IMR-90 (cell line): ENCODE measurements at regions not wholly inside any gene's neighbourhood (a gene's known extent, or its start where the extent isn't known, plus 50 kb on each side); places are given as distances from the start of the nearest gene placed in this dataset.

Source experiments
- ATAC-seq: fragments of 200-7000 bp; cut with Tn5 transposase; 2 replicates; pipeline ENCODE4 v1.9.1; 2020; ENCODE audit warnings: low read depth, mild to moderate bottlenecking, moderate library complexity
- BruUV-seq: library from RNA; stranded (reverse); fragments of 400-500 nt; replicated peaks from 2 replicates; lab custom pipeline; 2021; lab: Mats Ljungman, UMichigan
- CTCF ChIA-PET: fragments of 300-600 bp; formaldehyde crosslinking; extraction: SDS; loops from one replicate; lab custom pipeline; 2021; ENCODE audit warnings: antibody characterized with exemption; lab: Yijun Ruan, JAX
- POLR2A ChIA-PET: fragments of 300-600 bp; sonication (Branson Sonifier 250); formaldehyde crosslinking; loops from one replicate; lab custom pipeline; 2022; ENCODE audit warnings: antibody characterized with exemption; ENCODE audit not compliant: unreplicated experiment; lab: Charles Lee
- DNase-seq: peaks from one replicate; pipeline ENCODE4 v3.0.0; 2013
- H2AFZ ChIP-seq: replicated peaks from 2 replicates; pipeline ENCODE3; 2013; ENCODE audit warnings: low read length, mild to moderate bottlenecking; ENCODE audit not compliant: poor library complexity
- H2AK5ac ChIP-seq: 2 replicates; pipeline ENCODE4 v1.6.1; 2013; ENCODE audit warnings: low read depth, low read length, inconsistent platforms
- H2AK9ac ChIP-seq: replicated peaks from 2 replicates; pipeline ENCODE3; 2013; ENCODE audit warnings: mild to moderate bottlenecking, low read depth, low read length, moderate library complexity; ENCODE audit not compliant: poor library complexity
- H2BK120ac ChIP-seq: 2 replicates; pipeline ENCODE4 v1.6.1; 2013; ENCODE audit warnings: low read depth, low read length, inconsistent platforms
- H2BK15ac ChIP-seq: 3 replicates; pipeline ENCODE4 v1.6.1; 2013; ENCODE audit warnings: low read depth, low read length, inconsistent platforms
- H2BK20ac ChIP-seq: 2 replicates; pipeline ENCODE4 v1.6.1; 2013; ENCODE audit warnings: low read depth, mild to moderate bottlenecking, inconsistent platforms, low read length, moderate library complexity
- H2BK5ac ChIP-seq: 2 replicates; pipeline ENCODE4 v1.6.1; 2013; ENCODE audit warnings: mild to moderate bottlenecking, low read depth, low read length, inconsistent platforms; ENCODE audit not compliant: poor library complexity, severe bottlenecking
- H3K14ac ChIP-seq: replicated peaks from 2 replicates; pipeline ENCODE4 v1.6.1; 2013; ENCODE audit warnings: low read depth, low read length, inconsistent platforms
- H3K18ac ChIP-seq: 2 replicates; pipeline ENCODE4 v1.6.1; 2013; ENCODE audit warnings: low read depth, low read length, control low read depth
- H3K23ac ChIP-seq: 2 replicates; pipeline ENCODE4 v1.6.1; 2013; ENCODE audit warnings: low read depth, low read length, inconsistent platforms
- H3K27ac ChIP-seq: 2 replicates; pipeline ENCODE4 v1.5.1; 2013; ENCODE audit warnings: mild to moderate bottlenecking, control low read depth, low read length; ENCODE audit not compliant: insufficient read depth
- H3K27me3 ChIP-seq: 2 replicates; pipeline ENCODE4 v1.6.1; 2013; ENCODE audit warnings: low read length; ENCODE audit not compliant: control insufficient read depth, insufficient read depth
- H3K36me3 ChIP-seq: 2 replicates; pipeline ENCODE4 v1.6.1; 2013; ENCODE audit warnings: low read length, mixed read lengths; ENCODE audit not compliant: control insufficient read depth, insufficient read depth
- H3K4ac ChIP-seq: 2 replicates; pipeline ENCODE4 v1.6.1; 2013; ENCODE audit warnings: low read depth, low read length, inconsistent platforms
- H3K4me1 ChIP-seq: 2 replicates; pipeline ENCODE4 v1.6.1; 2013; ENCODE audit warnings: low read length, mixed read lengths; ENCODE audit not compliant: control insufficient read depth, insufficient read depth
- H3K4me2 ChIP-seq: 2 replicates; pipeline ENCODE4 v1.6.1; 2013; ENCODE audit warnings: low read depth, mild to moderate bottlenecking, control low read depth, low read length, moderate library complexity
- H3K4me3 ChIP-seq: 2 replicates; pipeline ENCODE4 v1.5.1; 2013; ENCODE audit warnings: low read depth, mild to moderate bottlenecking, control low read depth, low read length, moderate library complexity; ENCODE audit not compliant: insufficient read depth
- H3K56ac ChIP-seq: 2 replicates; pipeline ENCODE4 v1.6.1; 2013; ENCODE audit warnings: low read length, inconsistent platforms; ENCODE audit not compliant: insufficient read depth; ENCODE audit errors: extremely low read depth
- H3K79me1 ChIP-seq, 2 experiments: 2 replicates each; pipeline ENCODE4 v1.6.1; 2013; ENCODE audit warnings: low read length in 2 of 2, inconsistent platforms in 1 of 2, low read depth in 1 of 2
- H3K9ac ChIP-seq: 2 replicates; pipeline ENCODE4 v1.6.1; 2013; ENCODE audit warnings: low read depth, low read length, control low read depth
- H3K9me1 ChIP-seq: 2 replicates; pipeline ENCODE4 v1.6.1; 2013; ENCODE audit warnings: low read length, inconsistent platforms; ENCODE audit not compliant: insufficient read depth
- H3K9me3 ChIP-seq: 2 replicates; pipeline ENCODE4 v1.6.1; 2013; ENCODE audit warnings: low read length; ENCODE audit not compliant: control insufficient read depth, insufficient read depth
- H4K20me1 ChIP-seq: 2 replicates; pipeline ENCODE4 v1.6.1; 2013; ENCODE audit warnings: low read length, inconsistent platforms; ENCODE audit not compliant: insufficient read depth
- H4K5ac ChIP-seq: 2 replicates; pipeline ENCODE4 v1.6.1; 2013; ENCODE audit warnings: mild to moderate bottlenecking, low read depth, low read length, control low read depth
- H4K8ac ChIP-seq, 2 experiments: 2 replicates each; pipeline ENCODE4 v1.6.1; 2013; ENCODE audit warnings: low read depth in 2 of 2, low read length in 2 of 2, control low read depth in 1 of 2, inconsistent platforms in 1 of 2
- H4K91ac ChIP-seq: 2 replicates; pipeline ENCODE4 v1.6.1; 2013; ENCODE audit warnings: low read depth, low read length, inconsistent platforms; ENCODE audit not compliant: insufficient read depth
- CEBPB ChIP-seq: IDR thresholded peaks from 2 replicates; pipeline ENCODE4 v1.6.1; 2012; ENCODE audit warnings: low read depth, low read length, improper control_type of control experiment
- CHD1 ChIP-seq: IDR thresholded peaks from 2 replicates; pipeline ENCODE4 v1.6.1; 2012; ENCODE audit warnings: low read depth, low read length, improper control_type of control experiment
- FOS ChIP-seq: fragments of 150-350 bp; IDR thresholded peaks from 2 replicates; pipeline ENCODE4 v1.6.1; 2016; ENCODE audit warnings: low read depth, low read length
- NFE2L2 ChIP-seq: fragments of 150-350 bp; IDR thresholded peaks from 2 replicates; pipeline ENCODE4 v1.6.1; 2016; ENCODE audit warnings: low read depth, mild to moderate bottlenecking, low read length
- RAD21 ChIP-seq: IDR thresholded peaks from 2 replicates; pipeline ENCODE4 v1.6.1; 2012; ENCODE audit warnings: low read length, improper control_type of control experiment
- RCOR1 ChIP-seq: IDR thresholded peaks from 2 replicates; pipeline ENCODE4 v1.6.1; 2012; ENCODE audit warnings: mild to moderate bottlenecking, low read length, improper control_type of control experiment; ENCODE audit not compliant: insufficient replicate concordance
- WGBS, 2 experiments: methylation state at CpG; one replicate each; pipeline versions ENCODE4 v1.1.5 to v1.1.7; 2013; ENCODE audit warnings: missing lambda C conversion rate in 2 of 2; ENCODE audit not compliant: insufficient read length in 1 of 2; ENCODE audit errors: extremely low coverage in 2 of 2; 5-methylcytosine and 5-hydroxymethylcytosine counted together
- dilution Hi-C: fragments of 300-500 bp; cut with HindIII; formaldehyde crosslinking; loops from one replicate; pipeline ENCODE4 v1.14.3; 2018; ENCODE audit warnings: low sequenced_read_pairs; ENCODE audit not compliant: unreplicated experiment
- in situ Hi-C: fragments of 300-500 bp; cut with MboI; formaldehyde crosslinking; loops from 3 replicates; pipeline ENCODE4 v1.14.3; 2019; ENCODE audit warnings: low sequenced_read_pairs, inconsistent platforms, mixed read lengths
- intact Hi-C: fragments of 100-400 bp; cut with micrococcal nuclease; formaldehyde crosslinking; loops from 2 replicates; pipeline ENCODE4 v1.10.0; 2022

- no peaks in the 10 kb centered on the region for H3K4me1 ChIP-seq
- H4K20me1 ChIP-seq, result no peaks in the 10 kb centered on the region
- H4K8ac ChIP-seq, result no peak overlapping the region
- H2AK9ac ChIP-seq, result no peak overlapping the region
- ATAC-seq (no peak), DNase-seq (no peak)
- no peak overlapping the region for H2BK15ac ChIP-seq
- no peak overlapping the region for H3K4ac ChIP-seq
- H3K18ac ChIP-seq, result no peak overlapping the region
- H2AK5ac ChIP-seq, result no peak overlapping the region
- no peak overlapping the region for H4K5ac ChIP-seq
- CTCF ChIA-PET, result no interaction called here
- no peak overlapping the region for H2BK120ac ChIP-seq
- H2AFZ ChIP-seq, result no peak overlapping the region
- no peak overlapping the region for H3K56ac ChIP-seq
- H2BK5ac ChIP-seq, result no peak overlapping the region
- H3K9ac ChIP-seq, result no peak overlapping the region
- no peaks in the 10 kb centered on the region for H3K9me1 ChIP-seq
- no peaks in the 10 kb centered on the region for H3K79me1 ChIP-seq
- H3K27me3 ChIP-seq, result no peaks in the 10 kb centered on the region
- no TSS peak for BruUV-seq
- TF ChIP-seq RAD21 (no peak), CEBPB (no peak), CHD1 (no peak), FOS (no peak), RCOR1 (no peak), NFE2L2 (no peak)
- H3K4me3 ChIP-seq, result no peak overlapping the region
- H3K9me3 ChIP-seq, result peaks cover 33% of the 10 kb centered on the region
- H4K91ac ChIP-seq, result no peak overlapping the region
- intact Hi-C loops, result no loop called here
- POLR2A ChIA-PET, result no interaction called here
- dilution Hi-C loops, result no loop called here
- no peak overlapping the region for H3K14ac ChIP-seq
- no peak overlapping the region for H3K23ac ChIP-seq
- H2BK20ac ChIP-seq, result no peak overlapping the region
- 75% methylated on average over 4 of the region's 14 CpGs; no CpG with 5 or more reads in 1 of the 2 experiments for WGBS, 2 experiments
- in situ Hi-C loops, result no loop called here
- no peaks in the 10 kb centered on the region for H3K36me3 ChIP-seq
- no peak overlapping the region for H3K4me2 ChIP-seq
- no peak overlapping the region for H3K27ac ChIP-seq
These were observed 155.6 kb upstream of the MKI67 start for GRCh38 chr10:128281861-128282260.
